Upper lobe of left lung (tissue), 6 donors: ENCODE measurements at regions not wholly inside any gene's neighbourhood (a gene's known extent, or its start where the extent isn't known, plus 50 kb on each side); places are given as distances from the start of the nearest gene placed in this dataset.

Experiments used
- ATAC-seq, 2 donors: fragments of 200-7000 bp; cut with Tn5 transposase; one replicate each; pipeline ENCODE4 v1.9.1; 2022; ENCODE audit warnings: mild to moderate bottlenecking in 2 of 2, moderate library complexity in 2 of 2; ENCODE audit not compliant: low FRiP score in 2 of 2
- DNase-seq, 2 donors: peaks; one replicate each; pipeline ENCODE4 v3.0.0-alpha.2; 2019 to 2020
- H3K27ac ChIP-seq, 4 donors: fragments of 200-600 bp; sonication (generic); one replicate each; pipeline ENCODE4 v1.5.1; 2016 to 2019
- H3K27me3 ChIP-seq, 4 donors: fragments of 200-600 bp; sonication (generic); one replicate each; pipeline ENCODE4 v1.5.1; 2017 to 2019
- H3K36me3 ChIP-seq, 4 donors: fragments of 200-600 bp; sonication (generic); one replicate each; pipeline ENCODE4 v1.5.1; 2016 to 2019
- H3K4me1 ChIP-seq, 4 donors: fragments of 200-600 bp; sonication (generic); one replicate each; pipeline ENCODE4 v1.5.1; 2018 to 2019
- H3K4me3 ChIP-seq, 4 donors: fragments of 200-600 bp; sonication (generic); one replicate each; pipeline ENCODE4 v1.5.1; 2017 to 2019; ENCODE audit warnings: mild to moderate bottlenecking in 2 of 4, moderate library complexity in 1 of 4
- H3K9me3 ChIP-seq, 4 donors: fragments of 200-600 bp; sonication (generic); one replicate each; pipeline ENCODE4 v1.5.1; 2018 to 2019
- CTCF ChIP-seq, 6 experiments: fragments of 450-650 bp in 4 of 6; fragments of 200-600 bp in 2 of 6; sonication (generic) in 2 of 6; IDR thresholded peaks; one replicate each; pipeline ENCODE4 v1.5.1; 2016 to 2019; ENCODE audit warnings: antibody characterized with exemption in 6 of 6
- EP300 ChIP-seq, 4 donors: sonication (generic); formaldehyde crosslinking; IDR thresholded peaks; one replicate each; pipeline ENCODE4 v1.5.1; 2017; ENCODE audit warnings: antibody characterized with exemption in 4 of 4, control low read depth in 2 of 4
- POLR2A ChIP-seq, 4 donors: fragments of 450-650 bp; IDR thresholded peaks; one replicate each; pipeline ENCODE4 v1.5.1; 2016 to 2017; ENCODE audit warnings: antibody characterized with exemption in 4 of 4, mild to moderate bottlenecking in 2 of 4
- POLR2AphosphoS5 ChIP-seq, 2 donors: sonication (generic); formaldehyde crosslinking; IDR thresholded peaks; one replicate each; pipeline ENCODE4 v1.5.1; 2017; ENCODE audit warnings: antibody characterized with exemption in 2 of 2
- WGBS, 2 donors: methylation state at CpG; one replicate each; pipeline ENCODE4 v1.1.5; 2017 to 2018; 5-methylcytosine and 5-hydroxymethylcytosine counted together
- donor health status: DM: no; HTN: no; CAD: no; lungs with moderate emphysema.
- donor health status: DM: no; HTN: yes; CAD: no; lungs with severe emphysema.

- TF ChIP-seq EP300 (IDR thresholded peaks at IDR 0.05) (no peak), POLR2A (IDR thresholded peaks at IDR 0.05) (no peak), POLR2AphosphoS5 (IDR thresholded peaks at IDR 0.05) (no peak), CTCF (IDR thresholded peaks at IDR 0.05) (no peak)
- H3K9me3 ChIP-seq: no peaks in the 10 kb centered on the region
- no peaks in the 10 kb centered on the region for H3K36me3 ChIP-seq
- no peak overlapping the region for H3K4me3 ChIP-seq
- no peaks in the 10 kb centered on the region for H3K27me3 ChIP-seq
- H3K27ac ChIP-seq: no peak overlapping the region
- WGBS, 2 donors: 54 to 68% methylated on average over 1 of the region's 1 CpG
- no peaks in the 10 kb centered on the region for H3K4me1 ChIP-seq
- ATAC-seq (no peak), DNase-seq (no peak)
Observed at GRCh38 chr18:27797484-27797883, 379.4 kb downstream of the CDH2 start.

- Histone ChIP-seq H3K4me1 (peaks cover 0 to 3% (median 0%) of the 10 kb centered on the region in 4 donors), H3K36me3 (no peaks in the 10 kb centered on the region), H3K9me3 (no peaks in the 10 kb centered on the region), H3K4me3 (no peak overlapping the region), H3K27ac (no peak overlapping the region), H3K27me3 (no peaks in the 10 kb centered on the region)
- ATAC-seq: peak in 1 of 2 donors; percentile 49
- WGBS, 2 donors: 77 to 86% methylated on average over 2 of the region's 2 CpGs
- TF ChIP-seq CTCF (IDR thresholded peaks at IDR 0.05): no peak
- TF ChIP-seq POLR2AphosphoS5 (IDR thresholded peaks at IDR 0.05): no peak
- TF ChIP-seq EP300 (IDR thresholded peaks at IDR 0.05): no peak
- no peak for TF ChIP-seq POLR2A (IDR thresholded peaks at IDR 0.05)
- DNase-seq: no peak
Observed at GRCh38 chr18:27794181-27794926, 382.6 kb downstream of the CDH2 start.

- 67 to 72% methylated on average over 7 of the region's 7 CpGs for WGBS, 2 donors
- no peaks in the 10 kb centered on the region for H3K36me3 ChIP-seq
- peaks cover 0 to 3% (median 0%) of the 10 kb centered on the region in 4 donors for H3K4me1 ChIP-seq
- ATAC-seq: no peak
- TF ChIP-seq CTCF (IDR thresholded peaks at IDR 0.05) (no peak), EP300 (IDR thresholded peaks at IDR 0.05) (no peak), POLR2A (IDR thresholded peaks at IDR 0.05) (no peak), POLR2AphosphoS5 (IDR thresholded peaks at IDR 0.05) (no peak)
- no peak for DNase-seq
- H3K4me3 ChIP-seq: no peak overlapping the region
- H3K27me3 ChIP-seq: no peaks in the 10 kb centered on the region
- no peak overlapping the region for H3K27ac ChIP-seq
- no peaks in the 10 kb centered on the region for H3K9me3 ChIP-seq
Observed at GRCh38 chr18:27793013-27793785, 383.7 kb downstream of the CDH2 start.

- Histone ChIP-seq H3K27ac (no peak overlapping the region), H3K9me3 (no peaks in the 10 kb centered on the region), H3K4me3 (no peak overlapping the region), H3K36me3 (no peaks in the 10 kb centered on the region), H3K27me3 (no peaks in the 10 kb centered on the region), H3K4me1 (peaks cover 0 to 3% (median 0%) of the 10 kb centered on the region in 4 donors)
- TF ChIP-seq POLR2A (IDR thresholded peaks at IDR 0.05) (no peak), POLR2AphosphoS5 (IDR thresholded peaks at IDR 0.05) (no peak), EP300 (IDR thresholded peaks at IDR 0.05) (no peak), CTCF (IDR thresholded peaks at IDR 0.05) (no peak)
- ATAC-seq (no peak), DNase-seq (no peak)
- 90 to 100% methylated on average over 1 of the region's 1 CpG for WGBS, 2 donors
Observed at GRCh38 chr18:27789406-27789805, 387.5 kb downstream of the CDH2 start.
